IPS DF 19.7 (cell line): ENCODE measurements at regions not wholly inside any gene's neighbourhood (a gene's known extent, or its start where the extent isn't known, plus 50 kb on each side); places are given as distances from the start of the nearest gene placed in this dataset.

Experiments
- DNase-seq: peaks from one replicate; pipeline ENCODE4 v3.0.0-alpha.2; 2013; ENCODE audit warnings: low read depth, low spot score

DNA sequence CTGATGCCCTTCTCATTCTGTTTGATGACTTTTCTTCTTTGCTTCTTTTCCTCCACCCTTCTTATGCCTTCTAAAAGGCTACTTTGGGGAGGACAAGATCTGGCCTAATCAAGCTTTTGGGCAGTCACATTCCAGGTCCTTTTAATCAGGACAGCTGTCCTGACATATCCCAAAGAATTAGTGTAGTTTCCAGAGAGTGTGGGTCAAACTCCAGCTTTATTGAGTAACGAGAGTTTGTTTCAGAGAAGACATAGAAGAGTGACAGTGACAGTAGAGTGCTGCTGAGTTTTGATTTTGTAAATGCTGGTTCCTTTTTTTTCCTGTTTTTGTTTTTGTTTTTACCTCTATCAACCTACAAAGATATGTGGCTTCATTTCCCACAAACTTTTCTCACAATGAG is 158.4 kb upstream of the SESN3 start:
- no peak for DNase-seq

GRCh38 chr11:95388086-95388485 is 157.1 kb upstream of the SESN3 start:
- no peak for DNase-seq

GRCh38 chr11:95387325-95387724 is 156.3 kb upstream of the SESN3 start:
- DNase-seq, result no peak

GRCh38 chr11:95385577-95385976 is 154.6 kb upstream of the SESN3 start:
- DNase-seq, result no peak

DNA sequence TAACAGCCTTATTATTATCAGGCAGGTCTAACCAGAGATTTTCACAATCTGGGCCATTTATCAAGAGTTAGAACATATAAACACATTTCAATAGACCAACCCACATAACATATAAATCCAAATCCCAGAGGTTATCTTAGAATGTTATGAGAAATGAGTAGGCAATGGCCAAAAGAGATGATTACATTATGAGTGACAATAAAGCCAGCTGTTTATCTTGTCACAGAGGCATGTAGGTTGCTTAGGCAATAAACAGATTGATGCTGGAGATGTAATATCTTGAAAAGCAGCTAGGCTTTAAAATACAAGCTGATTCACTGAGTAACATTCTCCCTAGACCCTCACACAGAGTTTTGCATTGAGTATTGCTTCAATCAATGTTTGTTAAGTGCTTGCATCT is 148.5 kb upstream of the SESN3 start:
- no peak for DNase-seq

DNA sequence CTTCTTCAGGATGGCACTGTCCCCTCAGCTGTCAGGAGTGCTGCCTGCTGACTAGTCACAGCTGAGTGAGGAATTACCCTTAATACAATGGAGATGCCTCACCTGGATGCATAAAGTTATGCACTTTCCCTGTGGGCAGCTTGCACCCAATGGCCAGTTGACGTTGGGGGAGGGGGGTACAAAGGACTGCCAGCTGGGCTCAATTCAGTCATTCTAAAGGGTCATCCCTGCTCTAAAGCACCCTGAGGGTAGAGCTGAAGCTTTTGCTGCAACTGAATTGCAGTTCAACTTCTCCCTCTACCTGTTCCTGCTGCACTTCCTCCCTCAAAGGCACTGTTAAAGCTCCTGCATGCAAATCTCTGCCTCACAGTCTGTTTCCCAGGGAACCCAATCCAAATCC is 147.8 kb upstream of the SESN3 start:
- DNase-seq, result no peak

DNA sequence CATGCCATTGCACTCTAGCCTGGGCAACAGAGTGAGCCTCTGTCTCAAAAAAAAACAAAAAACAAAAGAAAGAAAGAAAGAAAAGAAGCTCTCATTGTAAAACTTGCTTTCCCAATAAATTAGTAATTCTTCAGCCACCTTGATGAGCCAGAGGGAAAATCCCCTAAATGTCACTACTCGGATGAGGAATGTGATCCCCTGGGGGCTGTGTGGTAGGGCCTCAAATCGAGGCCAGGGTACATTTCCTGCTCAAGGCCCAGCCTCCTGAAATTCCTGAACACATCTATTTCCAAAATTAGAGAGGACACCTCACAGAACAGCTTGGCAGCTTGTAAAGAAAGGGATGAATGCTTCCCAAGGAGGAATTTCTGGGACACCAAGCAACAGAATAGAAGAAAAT is 147.1 kb upstream of the SESN3 start:
- no peak for DNase-seq

DNA sequence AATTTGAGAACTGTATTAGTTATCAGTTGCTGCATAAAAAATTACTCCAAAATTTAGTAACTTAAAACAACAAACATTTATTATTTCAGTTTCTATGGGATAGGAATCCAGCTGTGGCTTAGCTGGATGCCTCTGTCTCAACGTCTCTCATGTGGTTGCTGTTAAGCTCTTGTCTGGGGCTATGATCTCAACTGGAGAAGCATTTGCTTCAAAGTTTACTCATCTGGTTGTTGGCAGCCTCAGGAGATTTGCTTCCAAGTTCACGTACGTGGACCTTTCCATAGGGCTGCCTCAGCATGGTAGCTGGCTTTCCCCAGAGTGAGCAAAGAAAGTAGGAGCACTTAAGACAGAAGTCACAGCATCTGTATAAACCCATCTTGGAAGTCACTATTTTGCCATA is 144.9 kb upstream of the SESN3 start:
- DNase-seq, result no peak

- no peak for DNase-seq
Observed at GRCh38 chr11:95375451-95375850, 144.4 kb upstream of the SESN3 start.

- no peak for DNase-seq
Observed at GRCh38 chr11:95374105-95374504, 143.1 kb upstream of the SESN3 start.

- no peak for DNase-seq
Observed at GRCh38 chr11:95373241-95373640, 142.2 kb upstream of the SESN3 start.

GRCh38 chr11:95372097-95372656 is 141.2 kb upstream of the SESN3 start:
- no peak for DNase-seq

- DNase-seq, result no peak
Observed at GRCh38 chr11:95371153-95371552, 140.2 kb upstream of the SESN3 start.

DNA sequence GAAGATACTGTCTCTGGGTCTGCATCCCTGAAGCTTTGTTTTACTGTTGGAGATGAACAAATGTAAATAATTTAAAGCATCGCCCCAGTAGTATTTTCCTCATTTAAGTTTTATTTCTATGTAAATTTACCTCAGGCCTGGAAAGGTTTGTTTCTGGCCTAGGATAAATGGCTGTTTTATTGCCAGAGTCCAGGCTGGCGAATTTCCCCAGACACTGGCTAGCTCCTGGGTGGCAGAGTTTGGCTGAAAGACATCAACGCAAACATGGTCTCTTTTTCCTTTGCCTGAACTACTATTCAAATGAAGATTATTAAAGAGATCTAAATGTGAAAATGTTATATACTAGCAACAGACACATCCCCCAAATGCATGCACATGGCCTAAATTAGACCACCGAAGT is 136.7 kb upstream of the SESN3 start:
- DNase-seq, result no peak

GRCh38 chr11:95365348-95365747 is 134.3 kb upstream of the SESN3 start:
- no peak for DNase-seq

DNA sequence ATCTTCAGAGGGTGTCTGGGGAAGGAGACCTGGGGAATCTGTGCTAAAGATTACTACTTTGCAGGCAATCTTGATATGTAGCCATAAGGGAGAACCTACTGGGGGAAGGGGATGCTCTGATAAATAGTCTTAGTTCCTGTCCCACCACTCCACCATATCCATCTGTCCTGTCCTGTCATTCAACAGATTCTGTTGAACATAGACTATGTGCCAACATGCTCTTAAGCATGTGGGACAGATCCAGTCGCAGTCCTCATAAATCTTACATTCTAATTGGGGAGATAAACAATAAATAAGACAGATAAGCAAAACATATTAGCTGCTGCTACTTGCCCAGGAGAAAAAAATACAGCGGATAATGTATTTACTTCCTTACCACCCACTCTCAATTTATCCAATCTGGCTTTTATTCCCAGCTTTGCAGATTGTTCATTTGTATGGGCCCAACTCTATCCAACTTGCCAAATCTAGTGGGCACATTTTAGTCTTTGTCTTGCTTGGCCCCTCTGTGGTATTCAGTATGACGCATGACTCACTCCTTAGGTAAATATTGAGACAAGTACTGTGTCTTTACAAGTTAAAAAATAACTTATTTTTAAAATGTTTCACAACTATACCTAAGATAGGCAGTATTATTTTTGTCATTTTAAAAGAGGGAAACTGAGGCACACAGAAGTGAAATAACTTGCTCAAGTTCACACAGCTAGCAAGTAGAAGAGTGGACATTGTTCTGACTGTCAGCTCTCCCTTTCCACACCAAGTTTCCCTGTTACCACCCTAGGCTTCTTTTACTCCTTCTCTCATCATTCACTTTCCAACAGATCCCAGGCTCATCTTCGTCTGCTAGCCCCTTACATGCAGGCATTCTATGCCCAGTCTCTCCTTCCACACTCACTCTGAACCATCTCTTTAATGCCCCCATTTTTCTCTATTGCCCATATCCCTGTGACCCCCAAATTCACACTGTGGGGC is 133.6 kb upstream of the SESN3 start:
- no peak for DNase-seq

DNA sequence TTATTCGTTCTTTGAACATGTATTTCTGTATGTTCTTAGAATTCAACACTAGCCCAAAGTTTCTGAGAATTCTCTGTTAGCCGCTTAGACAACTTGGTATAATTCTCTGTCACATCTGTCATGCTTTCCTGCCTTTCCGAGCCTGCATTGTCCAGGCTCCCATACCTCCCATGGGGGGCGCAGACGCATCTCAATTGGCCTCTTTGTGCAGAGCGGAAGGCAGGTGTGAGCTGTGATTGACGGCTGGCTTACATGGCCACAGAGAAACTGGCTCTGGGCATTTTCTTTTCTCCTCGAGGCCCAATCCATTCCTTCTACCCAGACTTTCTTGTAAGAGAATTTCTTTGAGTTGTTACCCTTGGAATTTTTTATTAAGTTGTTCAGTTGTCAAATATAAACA is 132.7 kb upstream of the SESN3 start:
- DNase-seq, result no peak

GRCh38 chr11:95363164-95363563 is 132.2 kb upstream of the SESN3 start:
- DNase-seq, result no peak

DNA sequence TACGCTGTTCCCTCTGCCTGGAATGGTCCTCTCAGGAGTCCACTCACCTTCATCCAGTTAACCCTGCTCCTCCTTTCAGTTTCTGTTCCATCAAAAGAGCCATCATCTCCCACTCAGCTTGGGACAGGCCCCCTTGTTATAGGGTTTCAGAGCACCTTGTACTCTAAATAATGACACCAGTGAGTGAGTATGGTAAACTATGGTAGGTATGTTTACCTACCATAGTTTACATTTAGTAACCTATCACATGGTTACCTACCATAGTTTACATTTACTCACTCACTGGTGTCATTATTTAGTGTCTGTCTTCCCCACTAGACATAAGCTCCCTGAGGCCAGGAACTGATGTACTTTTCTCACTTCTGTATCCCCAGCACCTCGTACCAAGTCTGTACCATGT is 130.2 kb upstream of the SESN3 start:
- DNase-seq, result no peak

- no peak for DNase-seq
Observed at GRCh38 chr11:95360377-95361075, 129.5 kb upstream of the SESN3 start.

DNA sequence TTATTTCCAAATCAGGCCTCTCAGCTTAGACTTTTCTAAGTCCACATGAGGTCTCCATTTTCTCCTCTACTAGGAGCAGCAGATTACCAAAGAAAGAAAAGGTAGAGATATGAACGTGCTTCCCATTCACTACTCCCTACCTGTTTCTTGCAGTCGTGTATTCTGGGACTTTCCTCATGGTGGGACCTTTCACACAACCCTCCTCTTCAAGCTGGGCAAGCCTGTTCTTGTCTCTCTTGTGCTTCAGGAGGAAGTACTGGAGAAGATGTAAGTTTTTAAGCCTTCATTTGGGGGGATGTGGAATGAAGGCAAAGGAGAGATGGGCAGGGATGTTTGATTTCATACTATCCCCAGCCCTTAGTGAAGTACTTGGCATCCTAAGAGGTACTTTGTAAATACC is 128.8 kb upstream of the SESN3 start:
- DNase-seq, result no peak

GRCh38 chr11:95359341-95359663 is 128.3 kb upstream of the SESN3 start:
- DNase-seq, result no peak
